Endothelial cell of umbilical vein (primary cell): ENCODE measurements at regions not wholly inside any gene's neighbourhood (a gene's known extent, or its start where the extent isn't known, plus 50 kb on each side); places are given as distances from the start of the nearest gene placed in this dataset.

Experiments
- BruUV-seq: library from RNA; stranded (reverse); fragments of 400-500 nt; replicated peaks from 2 replicates; lab custom pipeline; 2021; lab: Mats Ljungman, UMichigan
- CTCF ChIA-PET: fragments of 300-600, 350-600 bp; sonication (Branson Sonifier 250); formaldehyde crosslinking; loops from one replicate; lab custom pipeline; 2021; ENCODE audit warnings: antibody characterized with exemption, inconsistent platforms; lab: Charles Lee
- POLR2A ChIA-PET: fragments of 300-600, 350-600 bp; sonication (Branson Sonifier 250); formaldehyde crosslinking; loops from one replicate; lab custom pipeline; 2021; ENCODE audit warnings: antibody characterized with exemption, inconsistent platforms; lab: Charles Lee
- DNase-seq: peaks from one replicate; pipeline ENCODE4 v3.0.0-alpha.2; 2011; ENCODE audit warnings: low read depth, low spot score
- FAIRE-seq: peaks from 2 replicates; lab custom pipeline; 2011; peaks lifted over from hg19 to GRCh38; lab: Jason Lieb, UNC
- H2AFZ ChIP-seq: 2 replicates; pipeline ENCODE4 v1.6.0; 2012; ENCODE audit warnings: low read depth, low read length, control low read depth, inconsistent platforms
- H3K27ac ChIP-seq: 2 replicates; pipeline ENCODE4 v1.5.1; 2011; ENCODE audit warnings: low read depth, mild to moderate bottlenecking, control low read depth, low read length, moderate library complexity; ENCODE audit not compliant: insufficient read depth
- H3K27me3 ChIP-seq, 2 experiments: 2 replicates each; pipeline versions ENCODE4 v1.6.0 to v1.6.1; 2011; ENCODE audit warnings: low read length in 2 of 2, mixed read lengths in 1 of 2; ENCODE audit not compliant: control insufficient read depth in 2 of 2, insufficient read depth in 2 of 2
- H3K36me3 ChIP-seq, 2 experiments: 2 replicates in 1 of 2; 3 replicates in 1 of 2; pipeline ENCODE4 v1.5.1; 2011; ENCODE audit warnings: low read length in 2 of 2, mild to moderate bottlenecking in 1 of 2, moderate library complexity in 1 of 2; ENCODE audit not compliant: control insufficient read depth in 2 of 2, insufficient read depth in 2 of 2; ENCODE audit errors: extremely low read depth in 1 of 2
- H3K4me1 ChIP-seq: 3 replicates; pipeline ENCODE4 v1.5.1; 2011; ENCODE audit warnings: mild to moderate bottlenecking, low read length; ENCODE audit not compliant: control insufficient read depth, insufficient read depth; ENCODE audit errors: extremely low read depth
- H3K4me2 ChIP-seq: 2 replicates; pipeline ENCODE4 v1.6.1; 2011; ENCODE audit warnings: low read length, control low read depth, mixed read lengths; ENCODE audit not compliant: insufficient read depth
- H3K4me3 ChIP-seq, 3 experiments: fragments of 200-600 bp in 1 of 3; sonication (generic), shearing (Covaris generic) in 1 of 3; replicated peaks in 1 of 3; 2 replicates each; pipeline ENCODE4 v1.5.1; 2011 to 2016; ENCODE audit warnings: control low read depth in 3 of 3, low read length in 3 of 3, mild to moderate bottlenecking in 2 of 3, inconsistent platforms in 1 of 3, low read depth in 1 of 3, moderate library complexity in 1 of 3; ENCODE audit not compliant: insufficient read depth in 1 of 3
- H3K79me2 ChIP-seq: 2 replicates; pipeline ENCODE4 v1.6.0; 2012; ENCODE audit warnings: low read length, inconsistent platforms; ENCODE audit not compliant: control insufficient read depth, insufficient read depth
- H3K9ac ChIP-seq: replicated peaks from 2 replicates; pipeline ENCODE3; 2011; ENCODE audit warnings: low read length, control low read depth; ENCODE audit not compliant: insufficient read depth; ENCODE audit errors: extremely low read depth
- H3K9me1 ChIP-seq: replicated peaks from 3 replicates; pipeline ENCODE4 v1.6.0; 2011; ENCODE audit warnings: mild to moderate bottlenecking, low read length; ENCODE audit not compliant: control insufficient read depth, insufficient read depth; ENCODE audit errors: extremely low read depth
- H3K9me3 ChIP-seq: replicated peaks from 2 replicates; pipeline ENCODE4 v1.5.1; 2012; ENCODE audit warnings: low read length, inconsistent platforms; ENCODE audit not compliant: control insufficient read depth, insufficient read depth
- H4K20me1 ChIP-seq: replicated peaks from 2 replicates; pipeline ENCODE3; 2011; ENCODE audit warnings: mild to moderate bottlenecking, low read length; ENCODE audit not compliant: control insufficient read depth, insufficient read depth; ENCODE audit errors: extremely low read depth
- CTCF ChIP-seq, 2 donors: IDR thresholded peaks; 1 replicate in 1 of 2; 2 replicates in 1 of 2; pipeline ENCODE4 v1.5.1; 2011; ENCODE audit warnings: low read length in 2 of 2, mild to moderate bottlenecking in 2 of 2, moderate library complexity in 2 of 2, control low read depth in 1 of 2, inconsistent platforms in 1 of 2, low read depth in 1 of 2; ENCODE audit not compliant: insufficient read depth in 1 of 2; ENCODE audit errors: extremely low read depth in 1 of 2
- EZH2 ChIP-seq: IDR thresholded peaks from 2 replicates; pipeline ENCODE4 v1.6.1; 2012; ENCODE audit warnings: borderline replicate concordance, low read depth, mild to moderate bottlenecking, moderate library complexity, low read length, inconsistent platforms; ENCODE audit not compliant: severe bottlenecking
- FOS ChIP-seq: IDR thresholded peaks from 2 replicates; pipeline ENCODE4 v1.6.1; 2011; ENCODE audit warnings: mild to moderate bottlenecking, low read length, moderate library complexity, borderline replicate concordance; ENCODE audit not compliant: insufficient read depth
- GATA2 ChIP-seq: IDR thresholded peaks from 2 replicates; pipeline ENCODE4 v1.7.0; 2011; ENCODE audit warnings: low read depth, mild to moderate bottlenecking, moderate library complexity, mixed read lengths, low read length; ENCODE audit not compliant: insufficient read length, insufficient read depth
- JUN ChIP-seq: IDR thresholded peaks from 2 replicates; pipeline ENCODE4 v1.6.1; 2011; ENCODE audit warnings: borderline replicate concordance, low read depth; ENCODE audit not compliant: insufficient read length, insufficient read depth
- MAX ChIP-seq: IDR thresholded peaks from 2 replicates; pipeline ENCODE4 v1.6.1; 2011; ENCODE audit not compliant: insufficient read depth, insufficient read length
- MYC ChIP-seq: IDR thresholded peaks from one replicate; pipeline ENCODE4 v1.6.1; 2011; ENCODE audit warnings: mild to moderate bottlenecking, low read depth, low read length
- POLR2A ChIP-seq: IDR thresholded peaks from 2 replicates; pipeline ENCODE4 v1.6.1; 2012; ENCODE audit warnings: low read depth, mild to moderate bottlenecking, control low read depth, low read length
- POLR2AphosphoS5 ChIP-seq: IDR thresholded peaks from 2 replicates; pipeline ENCODE4 v1.6.1; 2012; ENCODE audit warnings: low read depth, mild to moderate bottlenecking, control low read depth, low read length, moderate library complexity; ENCODE audit not compliant: insufficient read depth
- dilution Hi-C: fragments of 300-500 bp; cut with MboI; formaldehyde crosslinking; loops from one replicate; pipeline ENCODE4 v1.15.0; 2019; ENCODE audit warnings: low sequenced_read_pairs; ENCODE audit not compliant: extremely low pct_ligation_motif_present
- intact Hi-C: fragments of 100-400 bp; cut with micrococcal nuclease; formaldehyde crosslinking; loops from one replicate; pipeline ENCODE4 v1.10.0; 2022

GRCh38 chr3:11089931-11090330 is 64.4 kb upstream of the HRH1 start:
- Histone ChIP-seq H3K4me3 (no peak overlapping the region), H4K20me1 (no peaks in the 10 kb centered on the region), H3K9me1 (no peaks in the 10 kb centered on the region), H3K4me2 (no peak overlapping the region), H3K27ac (no peak overlapping the region), H3K79me2 (no peaks in the 10 kb centered on the region), H3K9me3 (no peaks in the 10 kb centered on the region), H3K4me1 (no peaks in the 10 kb centered on the region), H3K27me3 (no peaks in the 10 kb centered on the region), H3K9ac (no peak overlapping the region), H2AFZ (no peak overlapping the region), H3K36me3 (no peaks in the 10 kb centered on the region)
- intact Hi-C loops, result loop anchor here (10.0 kb wide), 1 partner anchor 115 kb away; no protein-coding TSS in a partner anchor
- POLR2A ChIA-PET, result no interaction called here
- no TSS peak for BruUV-seq
- TF ChIP-seq JUN (no peak), POLR2AphosphoS5 (no peak)
- CTCF ChIA-PET, result no interaction called here
- DNase-seq (no peak), FAIRE-seq (no peak)
- dilution Hi-C loops, result no loop called here

GRCh38 chr3:11090551-11090950 is 63.7 kb upstream of the HRH1 start:
- H3K4me3 ChIP-seq, result no peak overlapping the region
- intact Hi-C loops, result loop anchor here (10.0 kb wide), 1 partner anchor 114 kb away; no protein-coding TSS in a partner anchor
- H3K36me3 ChIP-seq, result no peaks in the 10 kb centered on the region
- DNase-seq, result no peak
- FAIRE-seq, result no peak
- no peaks in the 10 kb centered on the region for H3K27me3 ChIP-seq
- H2AFZ ChIP-seq, result no peak overlapping the region
- TF ChIP-seq FOS (no peak), EZH2 (no peak), CTCF (IDR thresholded peaks at IDR 0.05; ENCODE audit: extremely low read depth in 1 of 2, insufficient read depth in 1 of 2, low read depth in 1 of 2, low read length in 2 of 2) (no peak), JUN (no peak), MAX (no peak), MYC (no peak), POLR2A (no peak), POLR2AphosphoS5 (no peak), GATA2 (no peak)
- no peaks in the 10 kb centered on the region for H4K20me1 ChIP-seq
- no peak overlapping the region for H3K9ac ChIP-seq
- H3K9me1 ChIP-seq, result no peaks in the 10 kb centered on the region
- dilution Hi-C loops, result no loop called here
- H3K4me2 ChIP-seq, result no peak overlapping the region
- H3K9me3 ChIP-seq, result no peaks in the 10 kb centered on the region
- ChIA-PET POLR2A (no interaction called here), CTCF (interaction anchor here (0.9 kb wide), 1 partner anchor 65 kb away, joined by 3 read pairs; no protein-coding TSS in a partner anchor)
- no peaks in the 10 kb centered on the region for H3K4me1 ChIP-seq
- H3K27ac ChIP-seq, result no peak overlapping the region
- H3K79me2 ChIP-seq, result no peaks in the 10 kb centered on the region
- BruUV-seq, result no TSS peak
